Activated T-helper 17 cell treated with anti-CD3 and anti-CD28 coated beads, Interleukin-2, amount 50 U/mL, for 72 hours (primary cell): ENCODE measurements at regions not wholly inside any gene's neighbourhood (a gene's known extent, or its start where the extent isn't known, plus 50 kb on each side); places are given as distances from the start of the nearest gene placed in this dataset.

Source experiments
- ATAC-seq: fragments of 150-1000 bp; cut with Tn5 transposase; replicated peaks from 2 replicates; pipeline ENCODE4 v1.10.0; 2021; ENCODE audit warnings: mild to moderate bottlenecking, moderate library complexity
- H3K27ac Mint-ChIP-seq: one replicate; pipeline ENCODE4 v1.8.0; 2022; ENCODE audit warnings: mixed read lengths
- H3K27me3 Mint-ChIP-seq: one replicate; pipeline ENCODE4 v1.8.0; 2022; ENCODE audit warnings: mixed read lengths
- H3K36me3 Mint-ChIP-seq: one replicate; pipeline ENCODE4 v1.8.0; 2022; ENCODE audit warnings: low read depth, mild to moderate bottlenecking, mixed read lengths
- H3K4me1 Mint-ChIP-seq: one replicate; pipeline ENCODE4 v1.8.0; 2022; ENCODE audit warnings: mixed read lengths
- H3K4me3 Mint-ChIP-seq: one replicate; pipeline ENCODE4 v1.8.0; 2022; ENCODE audit warnings: mild to moderate bottlenecking, mixed read lengths
- H3K9me3 Mint-ChIP-seq: one replicate; pipeline ENCODE4 v1.8.0; 2022; ENCODE audit warnings: mixed read lengths

DNA sequence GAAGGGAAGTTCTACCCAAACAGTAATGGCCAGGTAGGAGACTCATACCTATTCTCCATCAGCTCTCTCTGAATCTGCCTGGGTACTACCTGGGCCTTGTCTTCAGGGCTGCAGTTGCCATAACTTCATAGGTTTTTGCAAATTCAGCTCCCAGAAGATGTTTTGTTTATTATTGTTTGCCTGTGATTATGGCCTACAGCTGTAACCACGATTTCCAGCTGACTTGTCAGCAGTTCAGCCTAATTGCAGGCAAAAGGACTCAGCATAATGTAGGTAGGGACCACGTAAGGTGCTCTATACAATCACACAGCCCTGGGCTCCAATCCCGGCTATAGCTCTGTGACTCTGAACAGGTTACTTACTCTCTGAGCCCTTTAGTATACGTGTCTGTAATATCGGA is 187.0 kb upstream of the FN1 start:
- Mint-ChIP-seq H3K27me3 (peaks cover 7% of the 10 kb centered on the region), H3K4me3 (no peak overlapping the region), H3K9me3 (no peaks in the 10 kb centered on the region), H3K4me1 (no peaks in the 10 kb centered on the region), H3K36me3 (no peaks in the 10 kb centered on the region), H3K27ac (no peak overlapping the region)
- ATAC-seq: no peak

GRCh38 chr2:215621381-215621780 is 185.5 kb upstream of the FN1 start:
- ATAC-seq: no peak
- Mint-ChIP-seq H3K27ac (no peak overlapping the region), H3K4me1 (no peaks in the 10 kb centered on the region), H3K36me3 (no peaks in the 10 kb centered on the region), H3K4me3 (no peak overlapping the region), H3K9me3 (no peaks in the 10 kb centered on the region), H3K27me3 (peaks cover 7% of the 10 kb centered on the region)

- Mint-ChIP-seq H3K36me3 (no peaks in the 10 kb centered on the region), H3K4me1 (no peaks in the 10 kb centered on the region), H3K27ac (no peak overlapping the region), H3K27me3 (peaks cover 7% of the 10 kb centered on the region), H3K4me3 (no peak overlapping the region), H3K9me3 (no peaks in the 10 kb centered on the region)
- no peak for ATAC-seq
Observed at GRCh38 chr2:215620528-215620927, 184.7 kb upstream of the FN1 start.

DNA sequence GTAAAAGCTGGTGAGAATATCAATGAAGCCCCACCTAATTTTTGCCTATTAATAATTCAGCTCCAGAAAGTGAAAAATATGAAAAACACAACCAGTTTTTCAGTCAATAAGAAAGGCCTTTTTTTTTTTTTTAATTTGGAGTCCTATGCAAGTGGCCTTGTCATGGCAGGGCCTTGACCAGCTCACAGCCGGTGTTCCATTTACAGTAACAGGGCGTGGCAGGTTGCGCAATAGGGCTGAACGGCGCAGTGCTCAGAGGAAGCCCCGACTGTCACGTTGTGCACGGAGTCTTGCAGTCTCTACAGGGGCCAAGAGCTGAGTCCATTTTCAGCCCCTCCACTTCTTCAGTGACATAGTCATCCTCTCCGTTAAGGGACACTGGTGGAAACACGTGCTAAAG is 184.1 kb upstream of the FN1 start:
- peaks cover 7% of the 10 kb centered on the region for H3K27me3 Mint-ChIP-seq
- H3K9me3 Mint-ChIP-seq: no peaks in the 10 kb centered on the region
- no peaks in the 10 kb centered on the region for H3K4me1 Mint-ChIP-seq
- H3K36me3 Mint-ChIP-seq: no peaks in the 10 kb centered on the region
- no peak for ATAC-seq
- no peak overlapping the region for H3K27ac Mint-ChIP-seq
- H3K4me3 Mint-ChIP-seq: peak overlapping the region; percentile 9

DNA sequence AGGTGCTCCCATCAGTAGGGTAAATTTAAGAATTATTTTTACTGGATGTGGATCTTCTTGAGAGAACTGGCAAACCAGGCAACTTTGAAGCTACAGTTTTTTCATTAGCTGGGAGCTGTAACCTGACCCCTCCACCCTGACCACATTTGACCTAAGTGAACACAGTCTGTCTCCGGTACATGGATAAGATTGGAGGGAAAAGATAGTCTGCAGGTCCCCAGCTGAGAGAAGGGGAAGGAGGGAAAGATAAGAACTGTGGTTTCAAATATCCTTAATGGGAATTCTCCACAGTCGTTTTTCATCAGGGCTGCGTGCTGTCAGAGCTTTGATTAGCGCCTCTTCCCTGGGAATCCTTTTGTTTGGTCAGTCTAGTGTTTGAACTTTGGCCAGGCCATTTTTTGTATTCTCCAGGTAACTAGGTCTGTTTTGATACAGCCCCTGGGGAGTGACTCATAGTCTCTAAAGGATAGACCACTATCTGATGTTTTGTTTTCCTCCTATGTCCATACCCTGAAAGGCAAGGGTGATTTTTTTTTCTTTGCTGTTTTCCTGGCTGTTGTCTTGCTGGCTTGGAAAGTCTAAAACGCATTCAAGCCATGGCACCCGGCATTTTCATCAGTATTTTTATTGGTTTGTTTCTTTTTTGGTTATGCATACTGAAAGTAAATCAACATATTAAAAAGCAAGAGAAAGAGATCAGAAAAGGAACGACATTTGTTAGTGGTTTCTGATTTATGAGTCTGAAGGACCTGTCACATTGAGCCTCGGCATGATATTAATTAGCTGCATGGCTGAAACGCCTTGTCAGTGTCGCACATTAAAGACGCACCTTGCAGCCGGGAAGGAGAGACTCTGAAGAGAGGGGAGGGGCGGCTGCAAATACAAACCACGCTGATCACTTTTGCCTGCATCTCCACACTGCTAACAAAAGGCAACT is 183.4 kb upstream of the FN1 start:
- H3K4me3 Mint-ChIP-seq: peak overlapping the region; percentile 9
- no peaks in the 10 kb centered on the region for H3K36me3 Mint-ChIP-seq
- no peak for ATAC-seq
- H3K9me3 Mint-ChIP-seq: no peaks in the 10 kb centered on the region
- H3K27me3 Mint-ChIP-seq: peaks cover 7% of the 10 kb centered on the region
- no peaks in the 10 kb centered on the region for H3K4me1 Mint-ChIP-seq
- no peak overlapping the region for H3K27ac Mint-ChIP-seq

DNA sequence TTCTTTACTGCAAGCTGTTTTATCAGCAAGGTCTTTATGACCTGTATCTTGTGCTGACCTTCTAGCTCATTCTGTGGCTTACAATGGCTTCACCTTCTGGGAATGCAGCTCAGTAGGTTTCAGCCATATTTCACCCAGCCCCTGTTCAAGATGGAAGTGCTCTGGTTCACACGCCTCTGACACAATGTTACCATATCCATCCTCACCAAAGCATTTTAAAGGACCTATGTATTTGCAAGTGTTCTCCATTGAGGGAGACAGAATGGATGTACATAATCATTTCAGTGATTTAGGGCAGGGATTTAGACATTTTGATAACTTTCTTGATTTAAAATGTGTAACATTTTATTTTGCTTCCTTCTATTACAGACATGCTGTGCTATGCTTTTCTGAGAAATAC is 182.3 kb upstream of the FN1 start:
- H3K4me1 Mint-ChIP-seq: no peaks in the 10 kb centered on the region
- no peak for ATAC-seq
- peaks cover 7% of the 10 kb centered on the region for H3K27me3 Mint-ChIP-seq
- no peaks in the 10 kb centered on the region for H3K9me3 Mint-ChIP-seq
- H3K36me3 Mint-ChIP-seq: no peaks in the 10 kb centered on the region
- no peak overlapping the region for H3K4me3 Mint-ChIP-seq
- H3K27ac Mint-ChIP-seq: no peak overlapping the region

DNA sequence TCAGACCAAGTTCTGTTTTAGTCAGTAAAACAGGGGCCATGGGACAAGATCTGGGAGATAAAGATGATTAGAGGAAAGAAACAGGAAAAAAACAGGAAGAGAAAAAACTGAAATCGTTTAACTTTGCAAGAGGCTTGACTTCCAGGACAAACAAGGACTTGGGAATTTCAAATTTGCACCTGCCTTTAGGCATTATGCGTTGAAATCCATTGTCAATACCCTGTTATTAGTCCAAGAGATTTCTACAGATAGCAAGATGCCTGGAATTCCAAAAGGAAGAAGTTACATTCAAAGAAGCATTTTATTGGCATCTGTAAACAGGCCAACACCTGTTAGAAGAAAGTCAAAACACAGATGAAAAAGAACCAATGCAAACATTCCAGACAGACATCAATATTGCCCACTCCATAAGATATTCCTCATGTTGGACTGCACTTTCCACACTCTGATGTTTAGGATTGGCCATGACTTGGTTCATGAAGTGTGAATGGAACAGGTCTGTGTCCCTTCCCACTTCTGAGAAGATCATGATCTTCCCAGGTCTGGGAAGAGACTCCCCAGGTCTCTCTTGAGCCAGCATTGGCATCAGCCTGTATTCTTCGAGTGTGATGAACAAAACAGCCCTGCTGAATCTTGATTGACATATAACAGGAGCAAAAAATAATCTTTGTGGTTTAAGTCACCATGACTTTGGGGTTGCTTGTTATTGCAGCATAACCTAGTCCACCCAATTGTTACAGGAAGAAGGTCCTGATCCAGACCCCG is 181.4 kb upstream of the FN1 start:
- H3K4me3 Mint-ChIP-seq: no peak overlapping the region
- no peaks in the 10 kb centered on the region for H3K4me1 Mint-ChIP-seq
- ATAC-seq: no peak
- H3K27ac Mint-ChIP-seq: no peak overlapping the region
- H3K27me3 Mint-ChIP-seq: peaks cover 7% of the 10 kb centered on the region
- H3K9me3 Mint-ChIP-seq: no peaks in the 10 kb centered on the region
- no peaks in the 10 kb centered on the region for H3K36me3 Mint-ChIP-seq

- H3K9me3 Mint-ChIP-seq: no peaks in the 10 kb centered on the region
- H3K4me1 Mint-ChIP-seq: no peaks in the 10 kb centered on the region
- ATAC-seq: no peak
- no peaks in the 10 kb centered on the region for H3K36me3 Mint-ChIP-seq
- H3K27ac Mint-ChIP-seq: no peak overlapping the region
- no peak overlapping the region for H3K4me3 Mint-ChIP-seq
- H3K27me3 Mint-ChIP-seq: peaks cover 6% of the 10 kb centered on the region
Observed at GRCh38 chr2:215615803-215616174, 179.9 kb upstream of the FN1 start.

- no peaks in the 10 kb centered on the region for H3K4me1 Mint-ChIP-seq
- H3K27me3 Mint-ChIP-seq: peaks cover 4% of the 10 kb centered on the region
- ATAC-seq: no peak
- no peak overlapping the region for H3K27ac Mint-ChIP-seq
- H3K9me3 Mint-ChIP-seq: no peaks in the 10 kb centered on the region
- H3K4me3 Mint-ChIP-seq: no peak overlapping the region
- no peaks in the 10 kb centered on the region for H3K36me3 Mint-ChIP-seq
Observed at GRCh38 chr2:215615067-215615802, 179.4 kb upstream of the FN1 start.

GRCh38 chr2:215614296-215614695 is 178.4 kb upstream of the FN1 start:
- H3K27me3 Mint-ChIP-seq: peaks cover 4% of the 10 kb centered on the region
- no peaks in the 10 kb centered on the region for H3K4me1 Mint-ChIP-seq
- H3K27ac Mint-ChIP-seq: no peak overlapping the region
- ATAC-seq: no peak
- no peaks in the 10 kb centered on the region for H3K36me3 Mint-ChIP-seq
- no peaks in the 10 kb centered on the region for H3K9me3 Mint-ChIP-seq
- H3K4me3 Mint-ChIP-seq: no peak overlapping the region

DNA sequence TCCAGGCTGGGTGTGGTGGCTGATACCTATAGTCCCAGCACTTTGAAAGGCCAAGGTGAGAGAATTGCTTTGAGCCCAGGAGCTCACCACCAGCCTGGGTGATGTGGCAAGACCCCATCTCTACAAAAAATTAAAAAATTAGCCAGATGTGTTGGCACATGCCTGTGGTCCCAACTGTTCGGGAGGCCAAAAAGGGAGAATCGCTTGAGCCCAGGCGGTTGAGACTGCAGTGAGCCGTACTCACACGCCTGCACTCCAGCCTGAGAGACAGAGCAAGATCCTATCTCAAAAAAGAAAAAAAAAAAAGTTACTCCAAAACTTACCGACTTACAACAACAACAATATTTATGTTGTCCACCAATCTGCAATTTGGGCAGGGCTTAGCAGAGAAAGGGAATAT is 178.0 kb upstream of the FN1 start:
- no peaks in the 10 kb centered on the region for H3K9me3 Mint-ChIP-seq
- peaks cover 4% of the 10 kb centered on the region for H3K27me3 Mint-ChIP-seq
- no peak for ATAC-seq
- no peak overlapping the region for H3K27ac Mint-ChIP-seq
- H3K36me3 Mint-ChIP-seq: no peaks in the 10 kb centered on the region
- H3K4me3 Mint-ChIP-seq: no peak overlapping the region
- no peaks in the 10 kb centered on the region for H3K4me1 Mint-ChIP-seq

DNA sequence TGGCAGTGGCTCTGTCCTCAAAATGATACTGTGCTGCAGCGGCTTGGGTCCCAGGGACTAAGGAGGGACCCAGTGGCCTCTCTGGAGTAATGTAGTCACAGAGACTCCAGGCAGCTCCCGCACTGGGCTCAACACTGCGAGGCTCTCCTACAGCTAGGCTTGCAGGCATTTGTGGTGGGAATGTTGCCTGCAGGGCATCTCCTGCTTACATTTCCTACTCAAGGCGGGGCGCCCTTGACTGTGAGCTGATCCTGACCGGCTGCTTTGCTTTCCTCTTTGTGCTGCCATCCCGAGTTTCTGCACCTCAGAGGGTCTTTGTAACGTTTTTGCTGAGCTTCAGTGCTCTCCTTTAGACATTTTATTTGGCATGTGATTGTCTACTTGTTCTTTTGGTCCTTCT is 177.4 kb upstream of the FN1 start:
- ATAC-seq: no peak

DNA sequence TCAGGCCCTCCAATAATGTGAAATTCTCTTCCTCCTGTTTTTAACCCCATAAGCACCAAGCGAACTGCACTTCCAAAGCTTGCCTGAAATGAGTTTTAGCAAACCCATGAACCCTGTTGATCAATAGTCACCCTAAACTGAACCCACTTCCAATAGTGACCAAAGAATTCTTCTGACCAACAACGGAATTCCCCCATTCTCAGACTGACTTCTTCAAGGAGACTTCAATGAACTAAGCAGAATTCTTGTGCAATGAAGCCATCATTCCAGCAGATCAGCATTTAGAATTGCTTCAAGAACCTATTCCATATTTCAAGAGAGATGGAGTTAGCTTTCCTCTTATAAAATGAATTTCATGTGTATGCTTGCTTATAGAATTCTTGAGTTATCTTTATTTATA is 176.9 kb upstream of the FN1 start:
- H3K27me3 Mint-ChIP-seq: peaks cover 4% of the 10 kb centered on the region
- H3K4me1 Mint-ChIP-seq: no peaks in the 10 kb centered on the region
- H3K9me3 Mint-ChIP-seq: no peaks in the 10 kb centered on the region
- no peak for ATAC-seq
- no peaks in the 10 kb centered on the region for H3K36me3 Mint-ChIP-seq
- H3K4me3 Mint-ChIP-seq: no peak overlapping the region
- no peak overlapping the region for H3K27ac Mint-ChIP-seq

More for the DNA sequence above, 177.4 kb upstream of the FN1 start:
- Mint-ChIP-seq H3K4me1 (no peaks in the 10 kb centered on the region), H3K27me3 (peaks cover 4% of the 10 kb centered on the region), H3K36me3 (no peaks in the 10 kb centered on the region), H3K4me3 (no peak overlapping the region), H3K27ac (no peak overlapping the region), H3K9me3 (no peaks in the 10 kb centered on the region)

DNA sequence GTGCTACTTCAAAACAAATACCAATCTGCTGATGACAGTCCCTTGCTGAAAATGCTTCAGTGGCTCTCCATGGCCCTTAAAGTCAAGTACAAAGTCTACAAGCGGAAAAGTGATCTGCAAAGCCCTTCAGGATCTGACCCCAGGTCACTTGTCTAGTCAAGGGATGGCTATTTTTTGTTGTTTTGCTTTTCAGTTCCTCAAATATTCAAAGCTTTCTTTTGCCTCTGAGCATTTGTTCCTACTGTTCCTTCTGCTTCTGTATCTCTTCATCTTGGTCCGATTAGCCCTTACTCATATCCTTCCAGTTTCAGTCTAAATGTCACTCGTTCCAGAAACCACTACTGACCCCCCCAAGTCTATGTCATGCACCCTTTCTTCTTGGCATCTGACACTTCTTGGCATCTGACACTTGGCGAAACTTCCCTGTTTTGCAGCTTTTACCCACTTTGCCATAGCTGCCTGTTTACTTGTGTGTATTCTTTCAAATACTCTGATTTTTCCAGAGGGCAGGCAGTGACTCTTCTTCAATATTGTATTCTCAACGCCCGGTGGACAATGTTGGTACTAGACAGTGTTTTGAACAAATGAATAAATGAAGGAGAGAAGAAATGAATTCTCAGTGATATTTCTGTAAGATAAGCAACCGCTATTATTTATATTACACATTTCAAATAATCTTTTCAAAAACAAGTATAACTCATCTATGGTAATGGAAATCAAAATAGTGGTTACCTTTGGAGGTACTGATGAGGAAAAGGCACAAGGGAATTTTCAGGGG is 175.9 kb upstream of the FN1 start:
- peaks cover 4% of the 10 kb centered on the region for H3K27me3 Mint-ChIP-seq
- ATAC-seq: no peak
- no peaks in the 10 kb centered on the region for H3K4me1 Mint-ChIP-seq
- no peak overlapping the region for H3K4me3 Mint-ChIP-seq
- no peak overlapping the region for H3K27ac Mint-ChIP-seq
- no peaks in the 10 kb centered on the region for H3K9me3 Mint-ChIP-seq
- no peaks in the 10 kb centered on the region for H3K36me3 Mint-ChIP-seq
